CD4-positive, alpha-beta T cell treated with Interleukin-6 at 100 ng/mL for 8 hours (primary cell): ENCODE measurements at regions not wholly inside any gene's neighbourhood (a gene's known extent, or its start where the extent isn't known, plus 50 kb on each side); places are given as distances from the start of the nearest gene placed in this dataset.

Source experiments
- DNase-seq: peaks from one replicate; pipeline ENCODE4 v3.0.0-alpha.2; 2020; ENCODE audit warnings: mixed read lengths, low spot score

DNA sequence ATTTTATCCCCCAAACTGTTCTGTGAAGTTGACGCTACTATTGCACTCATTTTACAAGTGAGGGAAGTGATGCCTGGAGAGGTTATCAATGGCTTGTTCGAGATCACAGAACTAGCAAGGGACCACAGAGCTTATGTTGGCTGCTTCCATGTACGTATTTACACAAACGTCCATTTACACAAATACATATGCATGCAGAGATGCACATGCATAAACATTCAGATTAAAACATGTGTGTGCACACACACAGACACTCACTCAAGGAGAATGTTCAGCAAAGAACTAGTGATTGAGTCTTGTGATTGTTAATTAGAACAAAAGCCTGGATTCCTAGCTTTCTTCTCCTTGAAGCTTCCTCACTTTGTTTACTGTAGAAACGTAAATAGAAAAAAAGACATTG is 321.5 kb upstream of the CHD6 start:
- DNase-seq = no peak

DNA sequence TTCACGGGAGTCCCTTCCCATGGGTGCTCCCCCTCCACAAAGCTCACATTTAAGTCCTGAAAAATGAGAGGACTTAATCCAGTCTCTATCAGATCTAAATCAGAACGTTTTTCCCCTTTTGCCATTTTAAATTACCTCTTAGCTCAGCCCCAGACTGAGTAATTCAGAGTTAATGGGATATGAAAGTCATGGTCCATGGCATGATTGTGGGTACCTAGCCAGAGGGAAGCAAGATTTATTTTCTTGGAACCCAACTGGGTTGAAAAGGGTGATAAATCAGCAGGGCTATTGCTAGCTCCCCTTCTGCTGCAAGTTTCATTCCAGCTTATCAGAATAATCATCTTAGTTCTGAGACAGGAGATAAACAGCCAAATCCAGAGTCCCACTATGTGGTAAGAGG is 320.2 kb upstream of the CHD6 start:
- no peak for DNase-seq

DNA sequence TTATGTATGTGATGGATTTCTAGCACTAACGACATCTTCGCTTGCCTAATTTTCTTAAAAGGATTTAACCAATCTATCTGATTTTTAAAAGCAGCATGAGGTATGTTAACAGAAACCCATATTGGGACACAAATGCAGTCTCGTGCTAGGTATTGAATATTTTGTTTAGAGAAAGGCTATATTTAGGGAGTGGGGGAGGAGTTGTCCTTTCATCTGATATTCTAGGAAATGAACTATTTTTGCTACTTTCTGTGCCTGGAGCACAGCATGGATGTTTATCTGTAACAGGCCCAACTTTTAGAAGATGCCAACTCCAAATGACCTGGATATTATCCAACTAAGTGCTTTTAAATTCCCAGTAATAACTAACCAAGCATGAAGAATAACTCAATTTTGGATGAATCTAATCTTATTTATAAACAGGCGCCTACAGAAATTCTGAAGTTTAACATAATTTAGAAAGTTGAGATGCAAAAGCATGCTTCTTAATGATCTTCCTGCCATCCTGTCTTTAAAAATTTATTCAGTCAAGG is 317.1 kb upstream of the CHD6 start:
- no peak for DNase-seq

- DNase-seq = no peak
Observed at GRCh38 chr20:41932431-41932830, 314.3 kb upstream of the CHD6 start.

DNA sequence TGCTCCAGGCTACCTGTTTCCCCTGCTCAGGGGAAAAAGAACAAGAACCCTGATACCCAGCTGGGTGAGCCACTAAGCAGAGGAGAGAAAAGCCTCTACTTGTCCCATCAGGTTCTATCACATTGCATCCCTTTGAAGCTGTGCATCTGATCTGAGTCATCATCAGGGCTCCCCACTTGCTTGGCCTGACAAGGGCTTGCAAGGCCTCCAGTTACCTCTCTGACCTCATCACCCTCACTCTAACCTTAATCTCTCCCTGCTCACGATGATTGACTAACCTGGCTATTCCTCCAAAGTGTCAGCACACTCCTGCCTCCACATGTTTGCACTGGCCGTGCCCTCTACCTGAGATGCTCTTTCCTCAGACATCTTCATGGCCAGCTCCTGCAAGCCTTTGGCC is 309.5 kb upstream of the CHD6 start:
- DNase-seq = no peak

DNA sequence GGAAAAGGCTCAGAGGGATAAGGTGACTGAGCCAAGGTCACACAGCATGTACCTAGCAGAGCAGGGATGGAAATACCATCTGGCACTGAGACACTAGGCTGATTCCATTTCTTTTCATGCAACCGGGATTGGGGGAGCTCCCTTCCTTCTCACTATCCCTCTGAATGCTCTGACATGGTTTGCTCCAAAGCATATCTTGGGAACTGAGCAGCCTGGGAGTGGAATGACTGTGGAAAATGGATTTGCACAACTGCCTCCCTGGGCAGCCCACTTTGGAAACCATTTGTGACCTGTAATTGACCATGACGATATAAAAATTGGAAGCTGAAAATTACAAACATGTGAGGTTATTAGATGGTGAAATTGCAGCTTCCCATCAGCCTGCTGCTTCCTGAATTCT is 309.0 kb upstream of the CHD6 start:
- no peak for DNase-seq

- DNase-seq = no peak
Observed at GRCh38 chr20:41925476-41925875, 307.3 kb upstream of the CHD6 start.

DNA sequence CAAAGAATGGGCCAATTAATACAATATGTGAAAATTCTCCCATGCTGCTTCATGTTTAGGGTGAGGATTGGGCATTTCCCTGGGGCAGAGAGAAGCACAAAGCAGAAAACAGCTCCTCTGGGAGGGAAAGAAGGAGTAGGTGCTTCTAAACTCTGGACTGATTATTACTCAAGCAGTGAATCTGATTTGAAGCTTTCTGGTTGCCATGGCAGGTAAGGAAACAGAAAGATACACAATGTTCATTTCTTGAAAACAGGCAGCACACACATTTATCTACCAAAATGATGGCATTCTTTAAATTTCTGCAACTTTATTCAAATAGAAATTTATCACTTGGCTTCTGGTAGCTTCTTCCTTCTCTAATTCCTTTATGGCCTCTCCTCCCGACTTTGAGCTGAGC is 305.4 kb upstream of the CHD6 start:
- no peak for DNase-seq

- DNase-seq = no peak
Observed at GRCh38 chr20:41913146-41913545, 295.0 kb upstream of the CHD6 start.

DNA sequence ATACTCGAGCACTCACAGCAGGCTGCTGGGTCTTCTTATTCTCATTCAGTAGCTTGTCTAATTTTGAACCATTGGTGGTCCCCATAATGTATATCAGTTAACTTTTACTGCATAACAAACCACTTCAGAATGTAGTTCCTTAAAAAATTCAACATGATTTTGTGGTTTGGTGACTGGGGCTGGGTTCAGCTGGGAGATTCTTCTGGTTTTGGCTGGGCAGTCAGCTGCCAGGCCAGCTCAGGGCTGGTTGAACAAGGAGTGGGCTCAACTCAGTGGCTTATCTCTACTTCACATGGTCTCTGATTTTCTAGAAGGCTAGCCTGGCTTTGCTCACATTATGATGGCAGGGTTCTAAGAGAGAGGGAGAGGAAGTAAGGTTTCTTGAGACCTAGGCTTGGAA is 292.4 kb upstream of the CHD6 start:
- DNase-seq = no peak

- DNase-seq = no peak
Observed at GRCh38 chr20:41905199-41905598, 287.0 kb upstream of the CHD6 start.

- DNase-seq = no peak
Observed at GRCh38 chr20:41903586-41903985, 285.4 kb upstream of the CHD6 start.

GRCh38 chr20:41902346-41902745 is 284.2 kb upstream of the CHD6 start:
- no peak for DNase-seq

DNA sequence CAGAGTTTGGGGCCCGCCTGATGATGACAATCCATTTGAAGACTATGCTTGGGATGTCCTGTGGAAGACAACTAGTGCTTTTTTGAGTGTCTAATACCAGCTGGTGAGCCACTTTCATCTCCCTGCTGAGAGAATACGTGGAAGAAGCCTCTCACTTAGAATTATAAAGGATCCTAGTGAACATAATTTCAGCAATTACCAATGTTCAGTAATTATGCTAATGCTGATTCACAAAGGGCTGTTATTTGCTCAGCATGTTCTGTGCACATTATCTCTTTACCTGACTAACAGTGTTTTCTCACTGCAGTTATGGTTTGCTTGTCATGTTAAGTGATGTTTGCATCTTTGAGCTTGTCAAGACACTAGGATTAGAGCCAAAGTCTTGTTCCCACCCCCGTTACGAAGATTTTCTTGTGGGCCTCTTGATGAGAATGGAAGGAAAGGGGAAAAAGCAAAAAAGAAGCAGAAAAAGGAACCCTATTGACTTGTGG is 282.1 kb upstream of the CHD6 start:
- DNase-seq = no peak

DNA sequence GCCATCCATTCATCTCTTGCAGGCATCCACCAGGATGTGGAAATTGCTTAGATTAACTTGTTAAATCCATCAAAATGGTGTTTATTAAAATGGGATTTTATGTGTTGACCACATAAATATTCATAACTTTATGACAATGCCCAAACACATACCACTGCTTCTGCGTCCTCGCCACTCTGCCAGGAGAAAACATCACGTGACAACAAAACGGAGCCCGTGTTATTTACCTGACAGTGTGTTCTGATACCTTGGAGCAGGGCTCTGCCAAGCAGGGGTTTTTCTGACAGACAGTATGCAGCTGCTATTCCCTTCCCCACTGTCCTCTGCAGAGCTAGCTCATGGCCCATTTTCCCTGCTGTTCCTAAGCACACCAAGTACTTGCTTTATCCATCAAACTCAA is 279.5 kb upstream of the CHD6 start:
- DNase-seq = no peak

DNA sequence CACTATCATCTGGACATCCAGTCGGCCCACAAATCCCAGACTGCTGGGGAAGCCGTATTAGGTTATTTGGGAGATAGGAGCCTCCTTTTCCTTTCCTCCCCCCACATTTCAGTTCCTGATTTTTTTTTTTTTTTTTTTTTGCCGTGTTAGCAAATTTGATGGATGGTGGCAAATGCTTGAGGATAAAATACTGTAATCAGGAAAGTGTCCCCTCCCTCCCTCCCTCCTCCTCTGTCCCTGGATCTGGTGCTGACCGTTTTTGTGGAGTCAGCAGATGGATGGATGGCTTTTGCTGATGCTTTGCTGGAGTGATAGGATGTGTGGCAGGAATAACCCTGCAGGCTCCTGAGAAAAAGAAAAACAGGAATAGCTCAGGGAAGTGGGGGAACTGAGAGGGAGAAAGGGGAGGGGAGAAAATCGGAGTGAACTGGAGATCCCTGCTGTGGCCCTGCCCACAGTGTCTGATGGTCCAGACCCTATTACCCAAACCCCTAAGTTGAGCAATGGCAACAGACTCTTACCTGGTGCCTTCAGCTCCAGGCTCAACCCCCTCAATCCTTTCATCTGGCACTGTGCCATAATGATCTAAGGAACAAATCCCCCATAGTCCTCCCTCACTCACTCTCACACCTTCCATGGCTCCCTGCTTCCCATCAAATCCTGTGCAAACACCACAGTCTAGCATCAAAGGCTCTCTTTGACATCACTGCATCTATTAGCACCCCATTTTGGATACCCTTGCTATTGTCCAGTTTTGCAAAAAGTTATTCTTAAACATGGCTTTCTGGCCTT is 277.3 kb upstream of the CHD6 start:
- no peak for DNase-seq

DNA sequence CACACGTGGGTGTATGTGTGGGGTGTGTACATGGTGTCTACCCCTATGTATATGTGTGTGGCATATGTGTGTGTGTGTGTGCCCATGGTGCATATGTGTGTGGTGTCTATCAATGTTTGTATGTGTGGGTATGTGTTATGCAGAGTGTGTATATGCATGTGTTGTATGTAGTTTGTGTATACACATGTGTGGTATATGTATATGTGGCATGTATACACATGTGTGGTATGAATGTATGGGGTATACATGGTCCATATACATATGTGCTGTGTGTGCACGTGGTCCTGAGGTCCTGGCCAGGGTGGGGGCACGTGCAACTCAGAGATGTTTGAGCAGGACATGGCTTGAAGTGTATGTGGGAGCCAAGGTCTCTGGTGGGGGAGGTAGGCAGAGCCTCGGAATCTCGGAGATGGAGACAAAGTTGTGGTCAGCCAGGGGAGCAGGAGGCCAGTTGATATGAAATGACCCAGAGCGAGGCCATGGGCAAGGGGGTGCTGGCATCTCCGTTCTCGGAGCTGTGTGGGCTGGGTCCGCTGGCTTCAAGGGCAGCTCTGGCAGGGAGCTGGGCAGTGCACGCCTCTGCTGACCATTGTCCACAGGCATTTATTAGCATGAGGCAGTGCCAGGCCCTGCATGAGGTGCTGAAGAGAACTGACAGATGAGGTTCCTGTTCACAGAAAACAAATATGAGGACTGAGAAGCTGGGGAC is 276.2 kb upstream of the CHD6 start:
- no peak for DNase-seq

- no peak for DNase-seq
Observed at GRCh38 chr20:41892031-41892430, 273.9 kb upstream of the CHD6 start.

- DNase-seq = no peak
Observed at GRCh38 chr20:41889844-41890224, 271.7 kb upstream of the CHD6 start.

- no peak for DNase-seq
Observed at GRCh38 chr20:41889126-41889843, 271.1 kb upstream of the CHD6 start.

GRCh38 chr20:41888434-41888833 is 270.3 kb upstream of the CHD6 start:
- DNase-seq = no peak

GRCh38 chr20:41887500-41887899 is 269.3 kb upstream of the CHD6 start:
- DNase-seq = no peak
